GM12892 (cell line): ENCODE measurements at regions not wholly inside any gene's neighbourhood (a gene's known extent, or its start where the extent isn't known, plus 50 kb on each side); places are given as distances from the start of the nearest gene placed in this dataset.
"Not testable (repeated sequence)": the region's sequence is repeated elsewhere in the genome, so short reads cannot be mapped to it uniquely, and the experiment has no call there.

Source experiments
- DNase-seq: peaks from one replicate; pipeline ENCODE4 v3.0.0; 2011; ENCODE audit not compliant: insufficient read length
- FAIRE-seq: peaks from 2 replicates; lab custom pipeline; 2011; peaks lifted over from hg19 to GRCh38; lab: Jason Lieb, UNC
- POLR2A ChIP-seq: IDR thresholded peaks from 2 replicates; pipeline ENCODE4 v1.6.1; 2011; ENCODE audit warnings: low read depth, low read length, control low read depth
- POLR2AphosphoS5 ChIP-seq: IDR thresholded peaks from 2 replicates; pipeline ENCODE4 v1.6.1; 2011; ENCODE audit warnings: low read depth, low read length, control low read depth
- TAF1 ChIP-seq: IDR thresholded peaks from 2 replicates; pipeline ENCODE4 v1.6.1; 2011; ENCODE audit warnings: low read depth, mild to moderate bottlenecking, control low read depth, low read length, borderline replicate concordance

GRCh38 chrX:110531873-110532580, 173.4 kb downstream of the RTL9 start:
- DNase-seq (no peak), FAIRE-seq (no peak)
- TF ChIP-seq TAF1 (no peak), POLR2A (no peak), POLR2AphosphoS5 (no peak)

- no peak for FAIRE-seq
These were observed 173.9 kb downstream of the RTL9 start for GRCh38 chrX:110532581-110532931.

GRCh38 chrX:110536816-110537215, 178.2 kb downstream of the RTL9 start:
- TF ChIP-seq POLR2A (no peak), TAF1 (no peak), POLR2AphosphoS5 (no peak)
- no peak for DNase-seq
- FAIRE-seq, result no peak

More at GRCh38 chrX:110532581-110532931, 173.9 kb downstream of the RTL9 start:
- TF ChIP-seq TAF1 (no peak), POLR2A (no peak), POLR2AphosphoS5 (no peak)
- DNase-seq, result no peak

- FAIRE-seq (no peak), DNase-seq (no peak)
- TF ChIP-seq POLR2AphosphoS5 (no peak), TAF1 (no peak), POLR2A (no peak)
These were observed 182.6 kb downstream of the RTL9 start for GRCh38 chrX:110541266-110541665.

- not testable (repeated sequence) for FAIRE-seq, DNase-seq
These were observed 192.2 kb downstream of the RTL9 start for GRCh38 chrX:110550854-110551253.

- no peak for DNase-seq
- TF ChIP-seq POLR2A (no peak), TAF1 (no peak), POLR2AphosphoS5 (no peak)
- FAIRE-seq, result no peak
These were observed 199.2 kb downstream of the RTL9 start for GRCh38 chrX:110557864-110558263.

- DNase-seq, result no peak
- TF ChIP-seq TAF1 (no peak), POLR2AphosphoS5 (no peak), POLR2A (no peak)
- no peak for FAIRE-seq
These were observed 199.8 kb downstream of the RTL9 start for GRCh38 chrX:110558406-110558805.

GRCh38 chrX:110561034-110561433, 202.4 kb downstream of the RTL9 start:
- DNase-seq, result no peak

GRCh38 chrX:110563282-110563681, 204.6 kb downstream of the RTL9 start:
- no peak for FAIRE-seq
- DNase-seq, result no peak
- no peak for TF ChIP-seq POLR2AphosphoS5

More at GRCh38 chrX:110561034-110561433, 202.4 kb downstream of the RTL9 start:
- TF ChIP-seq POLR2AphosphoS5 (no peak), TAF1 (no peak), POLR2A (no peak)
- FAIRE-seq, result no peak

- TF ChIP-seq TAF1, result no peak
- no peak for TF ChIP-seq POLR2A
- no peak for TF ChIP-seq POLR2AphosphoS5
- DNase-seq (no peak), FAIRE-seq (no peak)
These were observed 209.8 kb downstream of the RTL9 start for GRCh38 chrX:110568441-110568840.

- FAIRE-seq (no peak), DNase-seq (no peak)
- TF ChIP-seq POLR2AphosphoS5, result no peak
- TF ChIP-seq TAF1, result no peak
- TF ChIP-seq POLR2A, result no peak
These were observed 210.9 kb downstream of the RTL9 start for GRCh38 chrX:110569506-110569905.

GRCh38 chrX:110578270-110578669, 217.3 kb downstream of the CHRDL1 start:
- FAIRE-seq, result no peak
- TF ChIP-seq TAF1 (no peak), POLR2AphosphoS5 (no peak), POLR2A (no peak)
- DNase-seq, result no peak

- TF ChIP-seq TAF1 (no peak), POLR2A (no peak), POLR2AphosphoS5 (no peak)
- DNase-seq (no peak), FAIRE-seq (no peak)
These were observed 211.5 kb downstream of the CHRDL1 start for GRCh38 chrX:110584083-110584482.
